Peyer's patch (tissue), 4 donors: ENCODE measurements at regions not wholly inside any gene's neighbourhood (a gene's known extent, or its start where the extent isn't known, plus 50 kb on each side); places are given as distances from the start of the nearest gene placed in this dataset.

ENCODE experiments used
- DNase-seq, 3 donors: peaks; one replicate each; pipeline ENCODE4 v3.0.0-alpha.2; 2017 to 2019
- H3K27ac ChIP-seq, 4 donors: fragments of 200-600 bp; sonication (generic); one replicate each; pipeline ENCODE4 v1.5.1; 2016 to 2019
- H3K27me3 ChIP-seq, 2 donors: fragments of 200-600 bp; sonication (generic); one replicate each; pipeline ENCODE4 v1.5.1; 2019
- H3K36me3 ChIP-seq, 3 donors: fragments of 200-600 bp; sonication (generic); one replicate each; pipeline ENCODE4 v1.5.1; 2016 to 2019
- H3K4me1 ChIP-seq, 4 donors: fragments of 200-600 bp; sonication (generic); one replicate each; pipeline ENCODE4 v1.5.1; 2016 to 2019
- H3K4me3 ChIP-seq, 4 donors: fragments of 200-600 bp; sonication (generic); 1 replicate in 3 of 4; 2 replicates in 1 of 4; pipeline ENCODE4 v1.5.1; 2016 to 2019; ENCODE audit warnings: mild to moderate bottlenecking in 1 of 4
- H3K9me3 ChIP-seq, 4 donors: fragments of 200-600 bp; sonication (generic); one replicate each; pipeline ENCODE4 v1.5.1; 2016 to 2019; ENCODE audit warnings: mild to moderate bottlenecking in 1 of 4
- POLR2A ChIP-seq, 2 donors: fragments of 450-650 bp; IDR thresholded peaks; one replicate each; pipeline ENCODE4 v1.5.1; 2017; ENCODE audit warnings: antibody characterized with exemption in 2 of 2, mild to moderate bottlenecking in 2 of 2, moderate library complexity in 2 of 2
- TF ChIP-seq, protein P1 (sequence below), 6 experiments: fragments of 450-650 bp in 4 of 6; fragments of 200-600 bp in 2 of 6; sonication (generic) in 1 of 6; IDR thresholded peaks; one replicate each; pipeline ENCODE4 v1.5.1; 2017 to 2019; ENCODE audit warnings: antibody characterized with exemption in 6 of 6, mild to moderate bottlenecking in 3 of 6, moderate library complexity in 1 of 6

DNA sequence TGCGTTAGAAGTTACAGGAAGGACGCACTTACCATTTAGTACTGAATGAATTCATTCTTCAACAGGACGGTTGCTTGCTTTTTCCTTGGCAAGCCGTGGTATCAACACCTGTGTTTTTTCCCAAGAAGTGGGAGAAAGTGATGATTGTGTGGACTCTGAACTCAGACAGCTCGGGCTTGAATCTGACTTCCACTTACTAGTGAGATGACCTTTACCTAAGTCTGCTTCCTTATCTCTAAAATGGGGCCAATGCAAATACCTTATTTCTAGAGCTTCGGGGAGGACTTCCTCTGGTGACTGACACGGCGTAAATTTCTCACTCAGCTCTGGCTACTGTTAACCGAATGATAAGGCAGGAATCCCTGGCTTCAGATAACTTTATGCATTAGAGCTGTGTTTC lies 146.8 kb upstream of the RBPJ start:
- H3K27me3 ChIP-seq = no peaks in the 10 kb centered on the region
- peak overlapping the region in 1 of 4 donors; percentile 43 for H3K27ac ChIP-seq
- no peaks in the 10 kb centered on the region for H3K36me3 ChIP-seq
- peaks cover 0 to 5% (median 0%) of the 10 kb centered on the region in 4 donors for H3K4me1 ChIP-seq
- peak overlapping the region in 1 of 4 donors; percentile 16 for H3K4me3 ChIP-seq
- H3K9me3 ChIP-seq = no peaks in the 10 kb centered on the region
- DNase-seq = no peak
- TF ChIP-seq, protein P1, sequence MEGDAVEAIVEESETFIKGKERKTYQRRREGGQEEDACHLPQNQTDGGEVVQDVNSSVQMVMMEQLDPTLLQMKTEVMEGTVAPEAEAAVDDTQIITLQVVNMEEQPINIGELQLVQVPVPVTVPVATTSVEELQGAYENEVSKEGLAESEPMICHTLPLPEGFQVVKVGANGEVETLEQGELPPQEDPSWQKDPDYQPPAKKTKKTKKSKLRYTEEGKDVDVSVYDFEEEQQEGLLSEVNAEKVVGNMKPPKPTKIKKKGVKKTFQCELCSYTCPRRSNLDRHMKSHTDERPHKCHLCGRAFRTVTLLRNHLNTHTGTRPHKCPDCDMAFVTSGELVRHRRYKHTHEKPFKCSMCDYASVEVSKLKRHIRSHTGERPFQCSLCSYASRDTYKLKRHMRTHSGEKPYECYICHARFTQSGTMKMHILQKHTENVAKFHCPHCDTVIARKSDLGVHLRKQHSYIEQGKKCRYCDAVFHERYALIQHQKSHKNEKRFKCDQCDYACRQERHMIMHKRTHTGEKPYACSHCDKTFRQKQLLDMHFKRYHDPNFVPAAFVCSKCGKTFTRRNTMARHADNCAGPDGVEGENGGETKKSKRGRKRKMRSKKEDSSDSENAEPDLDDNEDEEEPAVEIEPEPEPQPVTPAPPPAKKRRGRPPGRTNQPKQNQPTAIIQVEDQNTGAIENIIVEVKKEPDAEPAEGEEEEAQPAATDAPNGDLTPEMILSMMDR (IDR thresholded peaks at IDR 0.05) = no peak
- no peak for TF ChIP-seq POLR2A (IDR thresholded peaks at IDR 0.05)

- Histone ChIP-seq H3K4me3 (no peak overlapping the region), H3K27me3 (no peaks in the 10 kb centered on the region), H3K36me3 (no peaks in the 10 kb centered on the region), H3K4me1 (peaks cover 0 to 5% (median 0%) of the 10 kb centered on the region in 4 donors), H3K9me3 (no peaks in the 10 kb centered on the region), H3K27ac (no peak overlapping the region)
- TF ChIP-seq, protein P1 (IDR thresholded peaks at IDR 0.05) = no peak
- TF ChIP-seq POLR2A (IDR thresholded peaks at IDR 0.05) = no peak
- no peak for DNase-seq
Measured at GRCh38 chr4:26175006-26175786, 145.6 kb upstream of the RBPJ start.

GRCh38 chr4:26175905-26176470 lies 144.8 kb upstream of the RBPJ start:
- H3K9me3 ChIP-seq = no peaks in the 10 kb centered on the region
- no peaks in the 10 kb centered on the region for H3K36me3 ChIP-seq
- H3K4me1 ChIP-seq = peaks cover 0 to 5% (median 0%) of the 10 kb centered on the region in 4 donors
- no peak overlapping the region for H3K27ac ChIP-seq
- no peak overlapping the region for H3K4me3 ChIP-seq
- H3K27me3 ChIP-seq = no peaks in the 10 kb centered on the region
- no peak for DNase-seq
- TF ChIP-seq, protein P1 (IDR thresholded peaks at IDR 0.05) = no peak
- no peak for TF ChIP-seq POLR2A (IDR thresholded peaks at IDR 0.05)

- no peak overlapping the region for H3K27ac ChIP-seq
Measured at GRCh38 chr4:26176598-26177149, 144.1 kb upstream of the RBPJ start.

DNA sequence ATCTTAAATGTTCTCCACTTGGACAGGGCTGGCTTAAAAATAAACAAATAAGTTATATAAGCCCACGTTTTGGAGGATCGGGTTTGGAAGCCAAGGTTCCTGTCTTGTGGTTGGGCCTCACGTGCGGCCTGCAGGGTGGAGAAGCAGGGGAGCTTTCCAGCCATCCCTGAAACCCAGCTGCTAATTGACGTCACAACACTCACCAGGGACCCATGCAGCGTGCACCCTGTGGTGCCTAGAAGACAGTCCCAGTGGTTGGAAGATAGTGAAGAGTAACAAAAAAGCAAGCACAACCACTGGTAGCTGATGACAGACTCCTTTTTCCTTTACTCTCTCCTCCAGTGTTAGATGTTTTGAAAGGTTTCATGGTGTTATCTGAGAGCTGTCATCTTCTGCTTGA lies 142.0 kb upstream of the RBPJ start:
- Histone ChIP-seq H3K4me3 (no peak overlapping the region), H3K27ac (no peak overlapping the region), H3K9me3 (no peaks in the 10 kb centered on the region), H3K27me3 (no peaks in the 10 kb centered on the region), H3K4me1 (peaks cover 0 to under 1% (median 0%) of the 10 kb centered on the region in 4 donors), H3K36me3 (no peaks in the 10 kb centered on the region)
- no peak for TF ChIP-seq POLR2A (IDR thresholded peaks at IDR 0.05)
- peak in 1 of 3 donors; percentile 57 for DNase-seq

More at GRCh38 chr4:26176598-26177149, 144.1 kb upstream of the RBPJ start:
- TF ChIP-seq POLR2A (IDR thresholded peaks at IDR 0.05) = no peak
- TF ChIP-seq, protein P1 (IDR thresholded peaks at IDR 0.05) = no peak
- H3K4me1 ChIP-seq = peaks cover 0 to 5% (median 0%) of the 10 kb centered on the region in 4 donors
- H3K9me3 ChIP-seq = no peaks in the 10 kb centered on the region
- H3K27me3 ChIP-seq = no peaks in the 10 kb centered on the region
- no peak overlapping the region for H3K4me3 ChIP-seq
- DNase-seq = no peak
- H3K36me3 ChIP-seq = no peaks in the 10 kb centered on the region

- Histone ChIP-seq H3K27ac (no peak overlapping the region), H3K4me1 (no peaks in the 10 kb centered on the region), H3K4me3 (no peak overlapping the region), H3K9me3 (no peaks in the 10 kb centered on the region), H3K36me3 (no peaks in the 10 kb centered on the region), H3K27me3 (no peaks in the 10 kb centered on the region)
- no peak for TF ChIP-seq POLR2A (IDR thresholded peaks at IDR 0.05)
- TF ChIP-seq, protein P1 (IDR thresholded peaks at IDR 0.05) = no peak
- DNase-seq = no peak
Measured at GRCh38 chr4:26179316-26179760, 141.5 kb upstream of the RBPJ start.
